ENCODE measurements at regions not wholly inside any gene's neighbourhood (a gene's known extent, or its start where the extent isn't known, plus 50 kb on each side); places are given as distances from the start of the nearest gene placed in this dataset.

- intact Hi-C loops (cut with DNase I) = no loop called here
- WGBS, 2 donors = 84 to 87% methylated on average over 5 of the region's 5 CpGs
Observed at GRCh38 chr22:27240298-27241075, 561.1 kb downstream of the MN1 start.

GRCh38 chr22:27241430-27242321, 559.9 kb downstream of the MN1 start:
- no peaks in the 10 kb centered on the region for H3K9me3 ChIP-seq
- intact Hi-C loops (cut with DNase I) = no loop called here
- H3K27me3 ChIP-seq = no peaks in the 10 kb centered on the region
- H3K27ac ChIP-seq = peak overlapping the region in 2 of 3 donors; percentile 26 to 43
- H3K4me3 ChIP-seq (replicated peaks in 1 of 3) = no peak overlapping the region
- TF ChIP-seq CTCF (IDR thresholded peaks at IDR 0.05) = no peak
- TF ChIP-seq POLR2A (IDR thresholded peaks at IDR 0.05) = no peak
- H3K36me3 ChIP-seq = no peaks in the 10 kb centered on the region
- WGBS, 2 donors = 55 to 68% methylated on average over 7 to 8 of the region's 8 CpGs
- peaks cover 4 to 16% of the 10 kb centered on the region in 2 donors for H3K4me1 ChIP-seq
- DNase-seq = peak; percentile 76 to 78

More at GRCh38 chr22:27240298-27241075, 561.1 kb downstream of the MN1 start:
- Histone ChIP-seq H3K4me3 (replicated peaks in 1 of 3) (no peak overlapping the region), H3K27me3 (no peaks in the 10 kb centered on the region), H3K4me1 (peaks cover 4 to 11% of the 10 kb centered on the region in 2 donors), H3K27ac (no peak overlapping the region), H3K36me3 (no peaks in the 10 kb centered on the region), H3K9me3 (no peaks in the 10 kb centered on the region)
- TF ChIP-seq POLR2A (IDR thresholded peaks at IDR 0.05) = no peak
- no peak for TF ChIP-seq CTCF (IDR thresholded peaks at IDR 0.05)
- DNase-seq = peak in 1 of 2 donors; percentile 47

- peaks cover 4 to 16% of the 10 kb centered on the region in 2 donors for H3K4me1 ChIP-seq
- WGBS, 2 donors = 79 to 97% methylated on average over 6 of the region's 6 CpGs
- H3K9me3 ChIP-seq = no peaks in the 10 kb centered on the region
- no peak for DNase-seq
- H3K4me3 ChIP-seq (replicated peaks in 1 of 3) = no peak overlapping the region
- H3K27me3 ChIP-seq = no peaks in the 10 kb centered on the region
- TF ChIP-seq CTCF (IDR thresholded peaks at IDR 0.05) = no peak
- no peak for TF ChIP-seq POLR2A (IDR thresholded peaks at IDR 0.05)
- peak overlapping the region in 1 of 3 donors; percentile 43 for H3K27ac ChIP-seq
- H3K36me3 ChIP-seq = no peaks in the 10 kb centered on the region
- intact Hi-C loops (cut with DNase I) = no loop called here
Observed at GRCh38 chr22:27242474-27242873, 559.1 kb downstream of the MN1 start.

- H3K9me3 ChIP-seq = no peaks in the 10 kb centered on the region
- no peak for DNase-seq
- intact Hi-C loops (cut with DNase I) = no loop called here
- H3K27me3 ChIP-seq = no peaks in the 10 kb centered on the region
- no peaks in the 10 kb centered on the region for H3K36me3 ChIP-seq
- H3K4me1 ChIP-seq = peaks cover 4 to 16% of the 10 kb centered on the region in 2 donors
- TF ChIP-seq CTCF (IDR thresholded peaks at IDR 0.05) (no peak), POLR2A (IDR thresholded peaks at IDR 0.05) (no peak)
- no peak overlapping the region for H3K27ac ChIP-seq
- H3K4me3 ChIP-seq (replicated peaks in 1 of 3) = no peak overlapping the region
- 87 to 90% methylated on average over 12 of the region's 12 CpGs for WGBS, 2 donors
Observed at GRCh38 chr22:27242917-27243589, 558.5 kb downstream of the MN1 start.
